Esophagus muscularis mucosa (tissue), 4 donors: ENCODE measurements at regions not wholly inside any gene's neighbourhood (a gene's known extent, or its start where the extent isn't known, plus 50 kb on each side); places are given as distances from the start of the nearest gene placed in this dataset.

Experiments
- DNase-seq: peaks from one replicate; pipeline ENCODE4 v3.0.0-alpha.2; 2017; ENCODE audit errors: extremely low spot score
- H3K27ac ChIP-seq, 4 donors: fragments of 200-600 bp; sonication (generic); replicated peaks in 1 of 4; 1 replicate in 3 of 4; 2 replicates in 1 of 4; pipeline ENCODE4 v1.5.1; 2016 to 2019; ENCODE audit warnings: mild to moderate bottlenecking in 1 of 4
- H3K27me3 ChIP-seq, 4 donors: fragments of 200-600 bp; sonication (generic); one replicate each; pipeline versions ENCODE4 v1.5.1 to v1.6.0; 2016 to 2019
- H3K36me3 ChIP-seq, 4 donors: fragments of 200-600 bp; sonication (generic); one replicate each; pipeline ENCODE4 v1.5.1; 2016 to 2019
- H3K4me1 ChIP-seq, 4 donors: fragments of 200-600 bp; sonication (generic); one replicate each; pipeline ENCODE4 v1.5.1; 2016 to 2019
- H3K4me3 ChIP-seq, 4 donors: fragments of 200-600 bp; sonication (generic); 1 replicate in 2 of 4; 2 replicates in 2 of 4; pipeline ENCODE4 v1.5.1; 2016 to 2019; ENCODE audit warnings: mild to moderate bottlenecking in 4 of 4, moderate library complexity in 1 of 4
- H3K9me3 ChIP-seq, 4 donors: fragments of 200-600 bp; sonication (generic); 1 replicate in 3 of 4; 2 replicates in 1 of 4; pipeline ENCODE4 v1.5.1; 2016 to 2019
- CTCF ChIP-seq, 3 experiments: fragments of 200-600 bp in 2 of 3; fragments of 450-650 bp in 1 of 3; sonication (generic) in 2 of 3; IDR thresholded peaks; one replicate each; pipeline ENCODE4 v1.5.1; 2017 to 2019; ENCODE audit warnings: antibody characterized with exemption in 3 of 3, mild to moderate bottlenecking in 2 of 3, moderate library complexity in 1 of 3
- EP300 ChIP-seq: sonication (generic); formaldehyde crosslinking; IDR thresholded peaks from one replicate; pipeline ENCODE4 v1.6.1; 2017; ENCODE audit warnings: antibody characterized with exemption
- POLR2A ChIP-seq: fragments of 450-650 bp; IDR thresholded peaks from one replicate; pipeline ENCODE4 v1.6.1; 2017; ENCODE audit warnings: antibody characterized with exemption, moderate library complexity, mild to moderate bottlenecking, low read depth
- POLR2AphosphoS5 ChIP-seq, 2 donors: sonication (generic); formaldehyde crosslinking; IDR thresholded peaks; one replicate each; pipeline ENCODE4 v1.6.1; 2017; ENCODE audit warnings: antibody characterized with exemption in 2 of 2
- WGBS: methylation state at CpG from one replicate; pipeline ENCODE4 v1.1.5; 2018; 5-methylcytosine and 5-hydroxymethylcytosine counted together
- intact Hi-C: fragments of 100-400 bp; cut with DNase I; formaldehyde crosslinking; loops from one replicate; pipeline ENCODE4 v1.15.1; 2023

GRCh38 chr4:151860561-151861093 lies 99.8 kb upstream of the GATB start:
- Histone ChIP-seq H3K27ac (no peak overlapping the region), H3K36me3 (no peaks in the 10 kb centered on the region), H3K27me3 (no peaks in the 10 kb centered on the region), H3K4me1 (peaks cover 0 to 9% (median 4%) of the 10 kb centered on the region in 4 donors), H3K4me3 (no peak overlapping the region), H3K9me3 (no peaks in the 10 kb centered on the region)
- intact Hi-C loops: no loop called here
- TF ChIP-seq POLR2A: no peak
- no peak for TF ChIP-seq CTCF (IDR thresholded peaks at IDR 0.05)
- TF ChIP-seq EP300: no peak
- TF ChIP-seq POLR2AphosphoS5 (IDR thresholded peaks at IDR 0.05): no peak
- DNase-seq: no peak
- WGBS: 83% methylated on average over 16 of the region's 16 CpGs

GRCh38 chr4:151859641-151860040 lies 98.8 kb upstream of the GATB start:
- intact Hi-C loops: no loop called here
- no peak for TF ChIP-seq POLR2AphosphoS5 (IDR thresholded peaks at IDR 0.05)
- TF ChIP-seq POLR2A: no peak
- TF ChIP-seq EP300: no peak
- TF ChIP-seq CTCF (IDR thresholded peaks at IDR 0.05): no peak
- DNase-seq: no peak
- Histone ChIP-seq H3K36me3 (no peaks in the 10 kb centered on the region), H3K9me3 (no peaks in the 10 kb centered on the region), H3K4me1 (no peaks in the 10 kb centered on the region), H3K27me3 (no peaks in the 10 kb centered on the region), H3K4me3 (no peak overlapping the region), H3K27ac (no peak overlapping the region)
- WGBS: 89% methylated on average over 3 of the region's 3 CpGs

GRCh38 chr4:151858356-151858755 lies 97.5 kb upstream of the GATB start:
- no peaks in the 10 kb centered on the region for H3K4me1 ChIP-seq
- no peaks in the 10 kb centered on the region for H3K27me3 ChIP-seq
- no peaks in the 10 kb centered on the region for H3K9me3 ChIP-seq
- WGBS: 80% methylated on average over 4 of the region's 4 CpGs
- no peak overlapping the region for H3K4me3 ChIP-seq
- TF ChIP-seq CTCF (IDR thresholded peaks at IDR 0.05) (no peak), EP300 (no peak), POLR2A (no peak), POLR2AphosphoS5 (IDR thresholded peaks at IDR 0.05) (no peak)
- intact Hi-C loops: no loop called here
- H3K27ac ChIP-seq: no peak overlapping the region
- H3K36me3 ChIP-seq: no peaks in the 10 kb centered on the region
- DNase-seq: no peak

GRCh38 chr4:151857368-151857767 lies 96.6 kb upstream of the GATB start:
- DNase-seq: no peak
- H3K27ac ChIP-seq: no peak overlapping the region
- H3K4me3 ChIP-seq: no peak overlapping the region
- intact Hi-C loops: no loop called here
- H3K9me3 ChIP-seq: no peaks in the 10 kb centered on the region
- H3K36me3 ChIP-seq: no peaks in the 10 kb centered on the region
- TF ChIP-seq EP300 (no peak), POLR2AphosphoS5 (IDR thresholded peaks at IDR 0.05) (no peak), CTCF (IDR thresholded peaks at IDR 0.05) (no peak), POLR2A (no peak)
- WGBS: 46% methylated on average over 4 of the region's 4 CpGs
- no peaks in the 10 kb centered on the region for H3K4me1 ChIP-seq
- H3K27me3 ChIP-seq: no peaks in the 10 kb centered on the region

DNA sequence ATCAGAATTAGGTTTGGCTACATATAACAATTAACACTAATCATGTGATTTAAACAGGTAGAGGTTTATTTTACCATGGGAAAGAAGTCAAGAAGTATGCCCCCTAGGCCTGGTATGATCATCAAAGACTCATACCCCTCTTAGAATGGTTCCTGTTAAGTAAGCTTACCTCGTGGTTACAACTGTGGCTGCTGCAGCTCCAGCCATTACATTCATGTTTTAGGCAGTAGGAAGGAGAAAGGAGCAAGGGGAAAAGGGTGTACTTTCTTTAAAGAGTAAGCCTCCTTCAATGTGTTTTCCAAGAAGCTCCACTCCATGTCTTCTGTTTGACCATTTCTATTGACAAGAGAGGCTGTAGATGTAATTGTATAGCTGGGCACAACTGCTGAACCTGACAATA lies 94.9 kb upstream of the GATB start:
- no peak overlapping the region for H3K4me3 ChIP-seq
- peaks cover 0 to 7% (median 3%) of the 10 kb centered on the region in 4 donors for H3K4me1 ChIP-seq
- DNase-seq: no peak
- TF ChIP-seq POLR2A (no peak), POLR2AphosphoS5 (IDR thresholded peaks at IDR 0.05) (no peak), CTCF (IDR thresholded peaks at IDR 0.05) (no peak), EP300 (no peak)
- no peaks in the 10 kb centered on the region for H3K9me3 ChIP-seq
- no peaks in the 10 kb centered on the region for H3K27me3 ChIP-seq
- no peaks in the 10 kb centered on the region for H3K36me3 ChIP-seq
- no peak overlapping the region for H3K27ac ChIP-seq
- 77% methylated on average over 1 of the region's 1 CpG for WGBS
- intact Hi-C loops: no loop called here
